Fibroblast of mammary gland (primary cell): ENCODE measurements at regions not wholly inside any gene's neighbourhood (a gene's known extent, or its start where the extent isn't known, plus 50 kb on each side); places are given as distances from the start of the nearest gene placed in this dataset.

Source experiments
- DNase-seq: peaks from one replicate; pipeline ENCODE4 v3.0.0-alpha.2; 2010; ENCODE audit warnings: low read depth
- H3K4me3 ChIP-seq: 2 replicates; pipeline ENCODE4 v1.5.1; 2011; ENCODE audit warnings: low read depth, mild to moderate bottlenecking, low read length, moderate library complexity; ENCODE audit not compliant: control insufficient read depth
- TF ChIP-seq, protein P1 (sequence below): conservative IDR thresholded peaks from 2 replicates; pipeline ENCODE4 v1.5.1; 2011; ENCODE audit warnings: low read depth, low read length, inconsistent platforms; ENCODE audit not compliant: control insufficient read depth, insufficient read depth

DNA sequence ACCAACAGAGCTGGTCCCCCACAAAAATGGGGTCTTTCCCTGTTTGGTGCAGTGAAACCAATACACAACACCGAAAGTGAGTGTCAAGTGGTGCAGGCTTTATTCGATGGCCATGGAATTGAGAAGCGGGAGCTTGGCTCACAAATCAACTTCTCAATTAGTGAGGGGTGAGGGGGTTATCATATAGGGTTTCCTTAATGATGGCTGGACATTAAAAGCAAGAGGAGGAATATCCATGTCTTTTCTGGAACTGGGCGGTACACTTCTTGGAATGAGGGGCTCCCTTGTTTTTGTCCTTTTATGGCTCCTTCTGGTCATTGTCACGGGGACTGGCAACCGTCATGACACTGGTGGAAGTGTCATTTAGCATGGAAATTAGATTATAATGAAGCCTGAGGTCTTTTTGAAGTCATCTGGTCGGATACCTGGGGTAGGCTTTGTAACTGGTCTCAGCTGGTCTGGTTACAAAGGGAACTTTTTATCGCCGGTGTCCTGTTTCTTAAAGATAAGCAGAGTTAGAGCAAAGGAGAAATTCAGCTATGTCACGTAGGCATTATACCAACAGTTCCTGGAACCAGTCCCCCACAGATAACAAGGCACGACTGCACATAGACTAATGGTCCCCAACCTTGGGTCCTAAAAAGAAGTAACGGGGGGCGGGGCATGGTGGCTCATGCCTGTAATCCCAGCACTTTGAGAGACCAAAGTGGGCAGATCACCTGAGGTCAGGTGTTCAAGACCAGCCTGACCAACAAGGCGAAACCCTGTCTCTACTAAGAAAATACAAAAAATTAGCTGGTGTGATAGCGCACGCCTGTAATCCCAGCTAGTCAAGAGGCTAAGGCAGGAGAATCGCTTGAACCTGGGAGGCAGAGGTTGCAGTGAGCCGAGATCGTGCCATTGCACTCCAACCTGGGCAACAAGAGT lies 93.5 kb upstream of the NDUFV2 start:
- H3K4me3 ChIP-seq, result no peak overlapping the region
- TF ChIP-seq, protein P1, sequence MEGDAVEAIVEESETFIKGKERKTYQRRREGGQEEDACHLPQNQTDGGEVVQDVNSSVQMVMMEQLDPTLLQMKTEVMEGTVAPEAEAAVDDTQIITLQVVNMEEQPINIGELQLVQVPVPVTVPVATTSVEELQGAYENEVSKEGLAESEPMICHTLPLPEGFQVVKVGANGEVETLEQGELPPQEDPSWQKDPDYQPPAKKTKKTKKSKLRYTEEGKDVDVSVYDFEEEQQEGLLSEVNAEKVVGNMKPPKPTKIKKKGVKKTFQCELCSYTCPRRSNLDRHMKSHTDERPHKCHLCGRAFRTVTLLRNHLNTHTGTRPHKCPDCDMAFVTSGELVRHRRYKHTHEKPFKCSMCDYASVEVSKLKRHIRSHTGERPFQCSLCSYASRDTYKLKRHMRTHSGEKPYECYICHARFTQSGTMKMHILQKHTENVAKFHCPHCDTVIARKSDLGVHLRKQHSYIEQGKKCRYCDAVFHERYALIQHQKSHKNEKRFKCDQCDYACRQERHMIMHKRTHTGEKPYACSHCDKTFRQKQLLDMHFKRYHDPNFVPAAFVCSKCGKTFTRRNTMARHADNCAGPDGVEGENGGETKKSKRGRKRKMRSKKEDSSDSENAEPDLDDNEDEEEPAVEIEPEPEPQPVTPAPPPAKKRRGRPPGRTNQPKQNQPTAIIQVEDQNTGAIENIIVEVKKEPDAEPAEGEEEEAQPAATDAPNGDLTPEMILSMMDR, result no peak
- no peak for DNase-seq

GRCh38 chr18:9009703-9010488 lies 92.6 kb upstream of the NDUFV2 start:
- DNase-seq, result no peak
- TF ChIP-seq, protein P1, result no peak
- no peak overlapping the region for H3K4me3 ChIP-seq

DNA sequence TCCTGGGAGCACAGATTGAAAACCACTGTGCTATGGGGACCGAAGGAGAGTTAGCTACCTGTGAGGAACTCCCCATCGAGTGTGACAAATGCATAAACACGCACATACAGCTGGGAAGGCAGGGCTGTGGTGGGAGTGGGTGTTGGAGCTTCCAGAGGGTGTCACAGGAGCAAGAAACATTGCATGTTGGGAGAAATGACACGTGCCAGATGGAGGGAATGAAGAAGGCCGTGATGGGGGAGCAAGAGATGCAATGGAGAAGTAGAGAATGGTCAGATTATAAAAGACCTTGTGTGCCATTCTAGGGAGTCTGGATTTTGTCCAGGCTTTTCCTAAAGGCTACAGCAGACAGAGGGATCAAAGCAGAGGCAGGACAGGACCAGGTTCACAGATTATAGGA lies 91.1 kb upstream of the NDUFV2 start:
- TF ChIP-seq, protein P1, result no peak
- DNase-seq, result no peak
- H3K4me3 ChIP-seq, result no peak overlapping the region

GRCh38 chr18:9013926-9014373 lies 88.5 kb upstream of the NDUFV2 start:
- no peak overlapping the region for H3K4me3 ChIP-seq
- TF ChIP-seq, protein P1, result no peak
- no peak for DNase-seq

DNA sequence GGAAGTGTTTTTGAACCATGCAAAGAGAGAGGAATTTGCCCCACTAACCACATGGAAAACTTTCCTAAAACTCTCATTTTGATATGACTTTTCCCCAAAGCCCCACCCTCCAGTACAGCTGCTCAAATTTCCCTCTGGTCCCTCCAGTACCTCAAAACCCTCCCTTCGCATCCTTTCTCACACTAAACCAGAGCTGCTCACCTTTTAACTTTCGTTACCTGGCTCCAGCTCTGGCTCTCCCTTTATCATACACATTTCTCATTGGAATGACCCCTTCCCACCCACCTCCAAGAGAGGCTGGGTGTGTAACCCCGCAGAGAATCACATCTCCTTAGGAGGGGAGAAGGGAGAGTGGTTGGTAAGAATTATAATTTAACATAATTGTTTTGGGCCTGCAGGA lies 86.8 kb upstream of the NDUFV2 start:
- no peak for DNase-seq
- TF ChIP-seq, protein P1, result no peak

DNA sequence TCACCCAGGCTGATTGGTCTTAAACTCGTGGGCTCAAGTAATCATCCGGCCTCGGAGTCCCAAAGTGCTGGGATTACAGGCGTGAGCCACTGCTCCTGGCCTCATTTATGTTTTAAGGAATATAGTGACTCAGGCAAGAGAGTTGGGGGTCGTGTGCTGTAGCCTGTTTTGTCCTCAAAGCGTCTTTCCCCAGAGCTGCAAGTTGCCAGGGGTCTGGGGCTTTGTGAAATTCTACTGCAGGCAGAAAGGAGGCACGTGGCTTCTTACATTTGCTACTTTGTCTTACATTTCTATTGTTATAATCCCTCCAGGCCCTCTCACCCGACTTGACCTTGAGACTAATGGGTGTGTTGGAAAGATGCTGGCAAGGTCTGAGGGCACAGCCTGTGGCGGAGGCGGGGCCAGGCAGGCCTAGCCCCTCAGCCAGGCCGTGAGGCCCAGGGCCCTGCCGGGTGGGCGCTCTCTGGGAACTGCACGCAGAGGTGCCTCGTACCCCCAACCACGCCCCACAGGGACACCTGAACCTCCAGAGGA lies 85.8 kb upstream of the NDUFV2 start:
- TF ChIP-seq, protein P1, result no peak
- DNase-seq, result peak; percentile 69
- peak overlapping the region; percentile 7 for H3K4me3 ChIP-seq

More for the DNA sequence above, 86.8 kb upstream of the NDUFV2 start:
- no peak overlapping the region for H3K4me3 ChIP-seq
